Testis (tissue), 2 donors: ENCODE measurements at regions not wholly inside any gene's neighbourhood (a gene's known extent, or its start where the extent isn't known, plus 50 kb on each side); places are given as distances from the start of the nearest gene placed in this dataset.

Source experiments
- CTCF ChIP-seq, 3 experiments: fragments of 450-650 bp in 2 of 3; fragments of 200-600 bp in 1 of 3; sonication (generic) in 1 of 3; IDR thresholded peaks; one replicate each; pipeline ENCODE4 v1.5.1; 2016 to 2019; ENCODE audit warnings: antibody characterized with exemption in 3 of 3, mild to moderate bottlenecking in 2 of 3, moderate library complexity in 1 of 3
- POLR2A ChIP-seq: fragments of 450-650 bp; IDR thresholded peaks from one replicate; pipeline ENCODE4 v1.6.1; 2017; ENCODE audit warnings: antibody characterized with exemption, mild to moderate bottlenecking, moderate library complexity

DNA sequence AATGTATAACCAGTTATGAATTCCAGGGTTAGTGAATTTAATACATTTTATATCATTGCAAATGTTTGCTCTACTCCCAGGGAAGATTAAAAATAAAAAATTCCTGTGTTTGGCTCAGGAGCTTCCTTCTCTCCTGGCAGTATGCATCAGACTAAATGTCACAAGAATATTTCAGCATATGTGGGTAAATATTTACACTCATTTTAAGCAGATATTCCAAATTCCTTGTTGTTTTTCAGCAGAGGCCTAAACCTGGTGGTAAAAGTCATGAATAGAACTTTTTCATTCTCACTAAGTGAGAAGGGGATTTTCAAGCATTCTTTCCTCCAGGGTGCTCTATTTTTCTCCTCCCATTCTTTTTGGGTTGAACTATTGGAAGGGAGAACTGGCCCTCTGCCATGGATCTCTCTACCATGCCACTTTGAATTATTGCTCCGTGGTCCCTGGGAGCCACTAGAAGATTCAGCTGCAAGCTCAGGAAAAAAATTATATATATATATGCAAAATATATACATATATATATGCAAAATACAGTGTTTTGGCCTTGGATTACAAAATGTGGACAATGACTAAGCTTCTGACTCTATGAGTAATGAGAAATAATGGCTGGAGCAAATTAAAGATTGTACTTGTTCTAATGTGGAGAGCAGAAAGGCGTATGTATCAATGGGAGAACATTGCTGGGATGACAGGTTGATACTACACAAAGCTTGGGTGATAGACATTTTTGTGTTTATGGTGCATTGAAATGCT is 180.6 kb upstream of the PAPPA start:
- TF ChIP-seq CTCF (IDR thresholded peaks at IDR 0.05) (no peak), POLR2A (no peak)
